ENCODE measurements at regions not wholly inside any gene's neighbourhood (a gene's known extent, or its start where the extent isn't known, plus 50 kb on each side); places are given as distances from the start of the nearest gene placed in this dataset.
A peak's percentile ranks its signal among the peaks of the same experiment; 100 is the strongest.
"Not testable (repeated sequence)": the region's sequence is repeated elsewhere in the genome, so short reads cannot be mapped to it uniquely, and the experiment has no call there.

DNA sequence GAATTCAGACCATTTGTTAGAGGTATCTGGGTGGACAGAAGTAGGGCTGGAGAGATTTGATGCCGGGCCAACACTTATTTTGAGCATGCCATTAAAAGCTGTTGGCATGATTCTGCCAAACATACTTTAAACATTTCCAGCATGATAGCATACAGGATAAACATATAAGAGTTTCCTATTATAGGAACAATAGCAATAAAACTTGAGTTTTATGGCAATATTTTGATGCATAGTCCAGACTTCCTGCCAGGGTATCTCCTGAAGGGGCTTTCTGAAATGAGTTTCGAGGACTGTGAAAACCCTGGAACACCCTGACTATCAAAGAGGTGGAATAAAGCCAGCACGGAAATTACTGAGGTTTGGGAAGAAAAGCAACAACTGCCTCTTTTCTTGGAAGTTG lies 1398.0 kb upstream of the NXPH2 start:
- DNase-seq, result no peak

DNA sequence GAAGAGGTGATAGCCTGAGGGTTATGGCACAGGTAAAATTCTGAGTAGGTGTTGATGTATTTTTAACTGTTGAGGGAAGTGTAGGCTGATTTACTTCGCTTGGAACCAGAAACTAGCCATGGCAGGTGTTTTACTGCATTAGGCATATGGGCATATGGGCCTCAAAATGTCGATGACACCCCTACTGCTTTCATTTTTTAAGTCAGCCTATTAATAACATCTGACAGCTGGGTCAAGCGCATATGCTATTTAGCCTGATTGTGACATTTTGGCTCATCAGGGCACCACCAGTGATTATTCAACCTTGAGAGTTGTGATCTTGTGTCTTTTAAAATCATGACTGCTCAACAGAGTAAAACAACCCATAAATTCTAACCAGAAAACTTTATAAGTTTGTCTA lies 1396.9 kb upstream of the NXPH2 start:
- no peak for DNase-seq

- DNase-seq, result no peak
Observed at GRCh38 chr2:140173790-140174189, 1393.6 kb upstream of the NXPH2 start.

DNA sequence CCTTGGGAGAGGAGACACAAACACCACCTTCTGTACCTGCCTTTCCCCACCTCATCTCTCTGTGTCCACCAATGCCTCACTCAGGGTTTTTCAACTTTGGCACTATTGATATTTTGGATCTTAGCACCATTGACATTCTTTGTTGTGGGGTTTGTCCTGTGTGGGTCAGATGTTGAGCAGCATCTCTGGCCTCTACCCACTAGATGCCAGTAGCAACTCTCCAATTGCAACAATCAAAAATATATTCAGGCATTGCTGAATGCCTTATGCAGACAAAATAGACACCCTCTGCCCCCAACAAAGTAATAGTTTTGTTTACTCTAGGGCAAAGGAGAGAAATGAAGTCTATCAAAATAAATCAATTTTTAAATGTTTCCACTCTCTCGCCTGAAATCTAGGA lies 1384.3 kb upstream of the NXPH2 start:
- DNase-seq, result no peak

DNA sequence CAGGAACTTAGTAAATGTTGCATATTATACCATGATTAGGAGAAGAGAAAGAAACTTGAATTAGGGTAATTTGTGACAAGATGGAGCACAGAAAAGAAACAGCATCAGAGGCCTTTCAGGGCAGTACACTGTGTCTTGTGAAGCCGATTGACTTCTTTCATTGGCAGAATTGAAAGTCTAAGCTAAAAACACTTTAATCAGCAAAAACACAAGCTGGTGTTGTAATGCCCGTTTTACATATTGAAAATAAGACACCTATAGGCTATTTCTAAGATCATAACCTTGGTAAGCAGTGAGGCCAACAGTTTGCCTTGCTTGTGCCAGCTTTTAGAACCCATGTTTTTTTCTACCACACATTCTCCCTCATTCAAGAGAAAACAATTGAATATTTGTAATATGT lies 1378.1 kb upstream of the NXPH2 start:
- no peak for DNase-seq

- DNase-seq, result no peak
Observed at GRCh38 chr2:140157816-140158215, 1377.6 kb upstream of the NXPH2 start.

DNA sequence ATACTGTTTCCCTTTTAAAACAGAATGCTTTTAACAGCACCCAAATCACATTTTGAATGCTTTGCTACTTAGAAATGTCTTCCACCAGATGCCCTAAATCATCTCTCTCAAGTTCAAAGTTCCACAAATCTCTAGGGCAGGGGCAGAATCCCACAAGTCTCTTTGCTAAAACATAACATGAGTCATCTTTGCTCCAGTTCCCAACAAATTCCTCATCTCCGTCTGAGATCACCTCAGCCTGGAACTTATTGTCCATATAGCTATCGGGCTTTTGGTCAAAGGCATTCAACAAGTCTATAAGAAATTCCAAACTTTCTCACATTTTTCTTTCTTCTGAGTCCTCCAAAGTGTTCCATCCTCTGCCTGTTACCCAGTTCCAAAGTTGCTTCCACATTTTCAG lies 1374.5 kb upstream of the NXPH2 start:
- peak; percentile 23 for DNase-seq

DNA sequence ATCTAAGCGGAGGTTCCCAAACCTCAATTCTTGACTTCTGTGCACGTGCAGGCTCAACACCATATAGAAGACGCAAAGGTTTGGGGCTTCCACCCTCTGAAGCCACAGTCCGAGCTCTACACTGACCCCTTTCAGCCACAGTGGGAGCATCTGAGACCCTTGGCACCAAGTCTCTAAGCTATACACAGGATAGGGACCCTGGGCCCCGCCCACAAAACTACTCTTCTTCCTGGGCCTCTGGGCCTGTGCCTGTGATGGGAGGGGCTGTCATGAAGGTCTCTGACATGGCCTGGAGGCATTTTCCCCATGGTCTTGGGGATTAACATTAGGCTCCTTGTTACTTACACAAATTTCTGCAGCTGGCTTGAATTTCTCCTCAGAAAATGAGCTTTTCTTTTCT lies 1374.1 kb upstream of the NXPH2 start:
- no peak for DNase-seq

DNA sequence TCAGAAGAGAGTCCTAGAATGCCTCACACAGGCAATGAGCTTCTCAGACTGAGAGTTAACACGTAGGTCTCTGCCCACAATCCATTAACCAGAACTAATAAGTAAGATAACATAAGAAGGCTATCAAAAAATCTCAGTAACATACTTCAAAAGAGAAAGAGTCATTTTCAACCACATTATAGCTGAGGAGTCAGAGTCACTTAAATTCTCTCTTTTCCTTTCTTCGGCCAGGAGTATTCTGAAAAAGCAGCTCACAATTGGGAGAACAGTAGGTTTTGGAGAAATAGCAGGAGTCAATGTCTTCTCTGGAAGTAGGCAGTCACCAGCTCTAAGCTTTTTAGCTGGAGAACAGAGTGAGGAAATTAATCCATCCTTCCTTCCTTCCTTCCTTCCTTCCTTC lies 1364.4 kb upstream of the NXPH2 start:
- no peak for DNase-seq

DNA sequence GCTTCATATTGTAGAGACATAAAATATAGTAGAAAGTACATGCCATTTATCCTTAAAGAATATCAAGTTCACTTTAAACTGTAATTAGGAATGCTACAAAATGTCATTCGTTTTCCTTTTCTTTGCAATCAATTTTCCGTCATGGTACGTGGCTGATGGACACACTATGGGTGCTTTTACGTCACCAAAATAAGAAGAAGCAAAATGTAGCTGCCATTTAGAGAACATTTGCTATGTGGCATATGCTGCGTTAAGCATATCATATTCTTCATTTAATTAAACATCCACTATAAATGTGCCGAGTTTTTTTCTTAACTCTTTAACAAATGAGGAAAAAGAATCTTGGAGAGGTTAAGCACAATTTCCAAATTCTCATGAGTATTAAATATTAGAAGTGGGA lies 1358.5 kb upstream of the NXPH2 start:
- DNase-seq, result no peak

DNA sequence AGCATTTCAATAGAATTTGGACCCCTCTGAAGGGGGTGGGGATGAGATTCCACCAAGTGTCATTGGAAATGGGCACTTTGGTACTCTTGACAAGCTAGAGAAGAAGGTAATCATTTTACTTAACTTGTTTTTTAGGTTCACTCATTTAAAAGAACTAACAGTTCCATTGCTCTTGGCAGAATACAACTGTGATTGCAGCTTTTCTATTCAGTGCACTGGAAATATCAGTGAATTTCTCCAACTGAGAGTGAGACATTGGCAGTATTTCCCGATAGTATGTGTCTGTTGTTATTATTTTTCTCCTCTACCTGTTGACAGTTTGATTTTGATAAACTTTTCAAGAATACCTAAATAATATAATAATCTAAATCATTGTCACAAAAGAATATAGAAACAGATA lies 1356.7 kb upstream of the NXPH2 start:
- no peak for DNase-seq

GRCh38 chr2:140136366-140136765 lies 1356.2 kb upstream of the NXPH2 start:
- DNase-seq, result no peak

DNA sequence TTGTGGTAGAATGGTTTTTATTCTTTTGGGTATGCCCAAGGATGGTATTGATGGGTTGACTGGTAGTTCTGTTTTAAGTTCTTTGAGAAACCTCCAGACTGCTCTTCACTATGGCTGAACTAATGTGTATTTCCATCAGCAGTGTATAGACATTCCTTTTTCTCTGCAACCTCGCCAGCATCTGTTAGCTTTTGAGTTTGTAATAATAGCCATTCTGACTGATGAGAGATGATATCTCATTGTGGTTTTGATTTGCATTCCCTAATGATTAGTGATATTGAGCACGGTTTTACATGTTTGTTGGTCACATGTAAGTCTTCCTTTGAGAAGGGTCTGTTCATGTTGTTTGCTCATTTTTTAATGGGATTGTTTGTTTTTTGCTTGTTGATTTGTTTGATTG lies 1348.7 kb upstream of the NXPH2 start:
- DNase-seq, result peak; percentile 14

DNA sequence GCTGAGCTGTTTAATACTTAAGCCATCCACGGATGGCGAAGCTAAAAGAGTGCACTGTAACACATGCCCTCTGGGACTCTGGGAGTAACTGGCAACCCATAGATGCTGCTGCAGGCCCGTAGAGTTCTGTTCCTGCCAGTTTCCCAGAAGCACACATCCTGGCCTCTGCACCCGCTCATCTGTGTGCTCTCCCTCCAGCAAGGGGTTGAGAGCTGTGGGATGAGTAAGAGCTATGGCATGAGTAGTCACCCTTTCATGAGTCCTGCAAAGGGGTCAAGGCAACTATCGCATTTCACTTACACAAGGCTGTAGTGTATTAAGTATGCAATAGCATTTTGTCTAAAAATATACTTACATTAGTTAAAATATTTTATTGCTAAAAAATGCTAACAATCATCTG lies 1341.8 kb upstream of the NXPH2 start:
- peak; percentile 38 for DNase-seq

GRCh38 chr2:140117386-140117785 lies 1337.2 kb upstream of the NXPH2 start:
- DNase-seq, result no peak

DNA sequence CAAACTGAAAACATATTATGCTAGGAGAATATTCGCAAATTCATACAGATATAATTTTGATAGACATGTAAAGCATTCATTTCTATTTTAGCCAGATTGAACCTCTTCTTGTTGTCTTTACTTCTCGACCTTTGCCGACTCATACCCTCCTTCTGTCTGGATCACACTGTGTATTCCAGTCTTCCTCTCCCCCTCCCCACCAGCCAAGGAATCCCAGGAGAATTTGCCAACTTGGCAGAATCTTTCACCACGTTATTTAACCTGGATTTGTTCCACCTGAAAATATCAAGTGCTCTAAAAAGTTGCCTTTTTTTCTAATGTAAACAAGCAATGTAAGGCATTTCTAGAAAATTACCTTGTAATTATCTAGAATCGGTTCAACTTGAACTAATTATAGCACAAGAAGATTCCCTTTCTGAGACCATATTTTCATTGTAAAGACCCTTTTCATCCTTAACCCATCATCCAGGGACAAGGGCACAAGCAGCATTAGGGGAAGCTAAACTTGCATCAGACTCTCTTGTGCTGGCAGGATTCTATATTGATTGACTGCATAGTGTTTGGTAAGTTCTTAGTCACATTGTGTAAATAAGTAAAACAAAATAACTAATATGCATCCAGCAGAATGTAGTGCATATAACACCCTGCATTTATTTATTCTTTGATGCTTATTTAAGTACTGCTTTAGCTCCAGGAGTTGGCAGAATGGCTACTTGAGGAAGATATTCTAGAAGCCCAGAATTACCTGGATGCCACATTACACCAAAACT lies 1328.7 kb upstream of the NXPH2 start:
- DNase-seq, result no peak

DNA sequence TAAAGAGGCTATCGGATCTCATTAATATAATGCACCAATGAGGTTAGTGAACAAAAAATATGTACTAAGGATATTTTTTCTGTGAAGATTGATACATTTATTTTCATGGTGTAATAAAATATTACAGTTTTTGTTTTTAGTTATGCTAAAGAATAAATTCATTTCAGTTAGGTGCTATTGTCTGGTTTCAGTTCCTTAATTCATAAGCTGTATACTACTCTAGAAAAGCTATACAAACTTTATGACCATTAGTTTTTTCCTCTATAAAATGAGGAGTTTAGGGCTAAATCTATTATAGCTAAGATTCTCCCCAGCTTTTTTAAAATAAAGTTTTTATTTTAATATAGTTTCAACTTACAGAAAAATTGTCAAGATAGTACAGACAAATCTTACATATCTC lies 1311.7 kb upstream of the NXPH2 start:
- no peak for DNase-seq

DNA sequence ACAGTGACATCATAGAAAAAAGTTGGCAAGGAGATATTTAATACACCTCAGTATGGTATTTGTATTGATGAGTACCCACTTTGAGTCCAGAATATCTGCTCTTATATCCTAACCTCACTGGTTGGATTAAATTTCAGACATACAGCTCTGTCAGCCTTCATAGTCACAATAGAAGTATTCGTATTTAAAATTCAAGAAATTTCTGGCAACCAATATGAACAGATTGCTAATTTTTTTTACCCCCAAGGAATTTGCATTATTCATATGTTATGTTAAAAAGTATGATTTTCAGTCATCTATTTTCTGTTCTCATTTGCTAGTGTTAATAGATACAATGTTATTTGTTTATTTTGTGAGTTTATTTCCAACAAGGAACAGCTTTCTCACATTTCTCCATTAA lies 1306.8 kb upstream of the NXPH2 start:
- no peak for DNase-seq

DNA sequence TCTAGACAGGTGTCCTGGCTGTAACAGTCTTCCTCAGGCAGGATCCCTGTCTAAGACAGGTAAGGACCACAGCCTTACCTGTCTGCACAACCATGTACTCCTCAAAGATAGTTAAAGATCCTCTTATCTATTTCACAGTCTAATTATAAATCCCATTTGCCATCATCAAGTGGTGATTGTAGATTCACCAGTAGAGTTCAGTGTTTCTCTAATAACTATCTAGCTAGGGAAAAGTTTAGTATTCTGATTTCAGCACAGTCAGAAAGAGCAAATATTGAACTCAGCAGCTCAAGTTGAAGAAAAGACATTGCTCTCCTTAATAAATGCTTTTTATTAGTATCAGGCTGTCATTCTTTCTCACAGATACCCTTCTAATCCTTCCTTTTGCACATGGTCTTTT lies 1305.5 kb upstream of the NXPH2 start:
- no peak for DNase-seq

DNA sequence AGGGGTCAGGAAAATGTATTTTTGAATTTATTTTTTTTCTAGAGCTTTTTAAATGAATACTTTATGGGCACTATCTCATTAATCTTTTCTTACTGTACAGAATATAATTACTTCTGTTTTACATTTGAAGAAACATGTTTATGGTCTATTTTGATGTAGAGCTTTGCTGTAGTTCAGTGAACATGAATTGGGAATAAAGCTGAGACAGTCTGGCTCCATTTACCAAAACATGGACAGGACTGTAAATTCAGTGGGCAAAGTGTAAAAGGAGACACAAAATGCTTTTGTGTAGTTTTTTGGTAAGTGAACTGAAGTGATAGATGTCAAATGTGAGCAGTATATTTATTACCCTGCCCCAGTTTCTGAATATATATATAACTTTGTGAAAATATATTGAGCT lies 1298.8 kb upstream of the NXPH2 start:
- DNase-seq, result no peak

GRCh38 chr2:140076164-140076563 lies 1296.0 kb upstream of the NXPH2 start:
- DNase-seq, result no peak

DNA sequence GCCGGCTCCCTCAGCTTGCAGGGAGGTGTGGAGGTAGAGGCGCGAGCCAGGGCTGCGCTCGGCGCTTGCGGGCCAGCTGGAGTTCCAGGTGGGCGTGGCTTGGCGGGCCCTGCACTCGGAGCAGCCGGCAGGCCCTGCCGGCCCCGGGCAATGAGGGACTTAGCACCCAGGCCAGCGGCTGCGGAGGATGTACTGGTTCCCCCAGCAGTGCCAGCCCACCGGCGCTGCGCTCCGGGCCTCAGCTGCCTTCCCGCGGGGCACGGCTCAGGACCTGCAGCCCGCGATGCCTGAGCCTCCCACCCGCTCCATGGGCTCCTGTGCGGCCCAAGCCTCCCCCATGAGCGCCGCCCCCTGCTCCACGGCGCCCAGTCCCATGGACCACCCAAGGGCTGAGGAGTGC lies 1293.6 kb upstream of the NXPH2 start:
- DNase-seq, result not testable (repeated sequence)

DNA sequence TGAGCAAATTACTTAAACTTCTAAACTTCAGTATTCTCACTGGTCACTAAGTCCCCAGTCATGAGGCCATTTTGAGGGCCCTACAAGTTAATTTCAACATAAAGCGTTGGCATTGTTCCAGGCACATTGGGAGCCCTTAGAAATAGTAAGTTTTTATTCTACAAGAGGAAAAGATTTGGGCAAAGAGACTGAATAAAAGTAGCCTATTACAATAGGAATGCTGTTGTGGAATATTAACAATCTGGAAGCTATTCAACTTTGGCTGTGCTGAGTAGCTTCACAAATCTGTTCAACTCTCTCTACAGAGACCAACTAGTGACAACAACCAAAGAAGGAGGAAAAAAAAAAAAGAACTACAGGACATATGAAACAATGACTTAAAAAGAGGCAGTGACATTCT lies 1287.5 kb upstream of the NXPH2 start:
- no peak for DNase-seq

DNA sequence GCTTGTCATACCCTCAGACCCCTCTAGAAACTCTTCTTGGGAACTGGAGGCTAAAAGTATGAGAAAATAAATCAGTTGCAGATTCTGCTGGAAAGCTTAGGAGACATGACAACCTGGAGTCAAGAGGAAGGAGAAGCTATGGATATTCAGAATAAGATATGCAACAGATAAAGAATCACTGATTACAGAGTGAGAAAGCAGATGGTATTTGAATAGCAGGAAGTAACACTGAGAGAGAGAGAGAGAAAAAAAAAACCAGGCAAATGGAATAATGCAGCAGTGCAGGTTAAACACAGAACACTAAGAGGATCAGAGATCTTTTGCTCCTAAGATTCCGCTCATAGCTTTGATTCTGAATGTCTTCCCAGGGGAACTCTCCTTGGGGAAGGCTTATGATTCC lies 1284.1 kb upstream of the NXPH2 start:
- DNase-seq, result no peak

GRCh38 chr2:140063356-140063755 lies 1283.2 kb upstream of the NXPH2 start:
- no peak for DNase-seq
